HEK293 (cell line): ENCODE measurements at regions not wholly inside any gene's neighbourhood (a gene's known extent, or its start where the extent isn't known, plus 50 kb on each side); places are given as distances from the start of the nearest gene placed in this dataset.

Source experiments
- CTCF ChIA-PET: fragments of 350-600 bp; formaldehyde crosslinking; extraction: SDS; loops from one replicate; lab custom pipeline; 2021; ENCODE audit warnings: antibody characterized with exemption; lab: Yijun Ruan, JAX
- POLR2A ChIA-PET: fragments of 300-600 bp; formaldehyde crosslinking; extraction: SDS; loops from one replicate; lab custom pipeline; 2020; ENCODE audit warnings: antibody characterized with exemption, inconsistent platforms; lab: Yijun Ruan, JAX
- H3K27ac ChIP-seq: fragments of 200-500 bp; sonication (Bioruptor generic); 2 replicates; pipeline ENCODE4 v1.5.1; 2014; ENCODE audit warnings: low read depth, low read length, control low read depth, inconsistent platforms; ENCODE audit errors: extremely low read depth
- H3K36me3 ChIP-seq, 2 experiments: fragments of 200-500 bp in 1 of 2; sonication (Bioruptor generic) in 1 of 2; 1 replicate in 1 of 2; 2 replicates in 1 of 2; pipeline ENCODE4 v1.5.1; 2014 to 2017; ENCODE audit warnings: inconsistent platforms in 2 of 2, low read length in 2 of 2; ENCODE audit not compliant: control insufficient read depth in 2 of 2, insufficient read depth in 1 of 2
- H3K4me1 ChIP-seq: fragments of 200-500 bp; sonication (Bioruptor generic); 2 replicates; pipeline ENCODE4 v1.5.1; 2014; ENCODE audit warnings: mild to moderate bottlenecking, low read length, inconsistent platforms; ENCODE audit not compliant: control insufficient read depth, insufficient read depth
- H3K4me3 ChIP-seq: 2 replicates; pipeline ENCODE4 v1.5.1; 2011; ENCODE audit warnings: low read depth, mild to moderate bottlenecking, control low read depth, low read length, moderate library complexity
- H3K9me3 ChIP-seq: fragments of 200-500 bp; sonication (Bioruptor generic); 2 replicates; pipeline ENCODE4 v1.5.1; 2014; ENCODE audit warnings: low read depth, low read length, inconsistent platforms; ENCODE audit not compliant: control insufficient read depth, insufficient read depth
- BCL11B ChIP-seq: fragments of 450-650 bp; formaldehyde crosslinking; IDR thresholded peaks from 2 replicates; pipeline ENCODE4 v1.5.1; 2016; ENCODE audit warnings: low read depth, missing biosample characterization, missing genetic modification characterization
- MEIS1 ChIP-seq: sonication (generic); formaldehyde crosslinking; IDR thresholded peaks from 2 replicates; pipeline ENCODE4 v1.8.1; 2022; ENCODE audit warnings: missing genetic modification reagents, mild to moderate bottlenecking, borderline replicate concordance
- ZBTB6 ChIP-seq: fragments of 450-650 bp; formaldehyde crosslinking; IDR thresholded peaks from 2 replicates; pipeline ENCODE4 v1.5.1; 2017; ENCODE audit warnings: missing biosample characterization, missing genetic modification characterization
- ZNF214 ChIP-seq: fragments of 450-650 bp; formaldehyde crosslinking; IDR thresholded peaks from 2 replicates; pipeline ENCODE4 v1.5.1; 2017; ENCODE audit warnings: missing biosample characterization, mild to moderate bottlenecking, missing genetic modification characterization, borderline replicate concordance
- ZNF302 ChIP-seq: fragments of 450-650 bp; formaldehyde crosslinking; IDR thresholded peaks from 2 replicates; pipeline ENCODE4 v1.5.1; 2016; ENCODE audit warnings: missing biosample characterization, missing genetic modification characterization, low read depth
- ZNF341 ChIP-seq: fragments of 450-650 bp; formaldehyde crosslinking; IDR thresholded peaks from 2 replicates; pipeline ENCODE4; 2016; ENCODE audit warnings: low read depth, missing biosample characterization, missing genetic modification characterization
- ZNF350 ChIP-seq: fragments of 450-650 bp; formaldehyde crosslinking; IDR thresholded peaks from 2 replicates; pipeline ENCODE4 v1.5.0; 2017; ENCODE audit warnings: missing biosample characterization, mild to moderate bottlenecking, missing genetic modification characterization
- ZNF48 ChIP-seq: fragments of 450-650 bp; formaldehyde crosslinking; IDR thresholded peaks from 2 replicates; pipeline ENCODE4 v1.5.1; 2016; ENCODE audit warnings: missing biosample characterization, missing genetic modification characterization
- ZNF560 ChIP-seq: fragments of 450-650 bp; formaldehyde crosslinking; IDR thresholded peaks from 2 replicates; pipeline ENCODE4 v1.5.1; 2017; ENCODE audit warnings: missing biosample characterization, missing genetic modification characterization, borderline replicate concordance
- ZNF623 ChIP-seq: fragments of 450-650 bp; formaldehyde crosslinking; IDR thresholded peaks from 2 replicates; pipeline ENCODE4 v1.5.1; 2016; ENCODE audit warnings: missing biosample characterization, missing genetic modification characterization
- ZNF670 ChIP-seq: fragments of 450-650 bp; formaldehyde crosslinking; IDR thresholded peaks from 2 replicates; pipeline ENCODE4 v1.5.1; 2016; ENCODE audit warnings: missing biosample characterization, missing genetic modification characterization, low read depth
- ZNF785 ChIP-seq: fragments of 450-650 bp; formaldehyde crosslinking; IDR thresholded peaks from 2 replicates; pipeline ENCODE4 v1.5.1; 2016; ENCODE audit warnings: missing biosample characterization, missing genetic modification characterization
- ZNF792 ChIP-seq: fragments of 450-650 bp; formaldehyde crosslinking; IDR thresholded peaks from 2 replicates; pipeline ENCODE4 v1.5.1; 2016; ENCODE audit warnings: missing biosample characterization, missing genetic modification characterization
- TF ChIP-seq, protein P1 (sequence below): fragments of 450-650 bp; formaldehyde crosslinking; conservative IDR thresholded peaks from 2 replicates; pipeline ENCODE4 v1.5.1; 2016; ENCODE audit warnings: low read depth, missing biosample characterization, missing genetic modification characterization
- TF ChIP-seq, protein P2 (sequence below): fragments of 450-650 bp; formaldehyde crosslinking; IDR thresholded peaks from 2 replicates; pipeline ENCODE4 v1.5.1; 2017; ENCODE audit warnings: missing biosample characterization, missing genetic modification characterization

- TF ChIP-seq, protein P1, sequence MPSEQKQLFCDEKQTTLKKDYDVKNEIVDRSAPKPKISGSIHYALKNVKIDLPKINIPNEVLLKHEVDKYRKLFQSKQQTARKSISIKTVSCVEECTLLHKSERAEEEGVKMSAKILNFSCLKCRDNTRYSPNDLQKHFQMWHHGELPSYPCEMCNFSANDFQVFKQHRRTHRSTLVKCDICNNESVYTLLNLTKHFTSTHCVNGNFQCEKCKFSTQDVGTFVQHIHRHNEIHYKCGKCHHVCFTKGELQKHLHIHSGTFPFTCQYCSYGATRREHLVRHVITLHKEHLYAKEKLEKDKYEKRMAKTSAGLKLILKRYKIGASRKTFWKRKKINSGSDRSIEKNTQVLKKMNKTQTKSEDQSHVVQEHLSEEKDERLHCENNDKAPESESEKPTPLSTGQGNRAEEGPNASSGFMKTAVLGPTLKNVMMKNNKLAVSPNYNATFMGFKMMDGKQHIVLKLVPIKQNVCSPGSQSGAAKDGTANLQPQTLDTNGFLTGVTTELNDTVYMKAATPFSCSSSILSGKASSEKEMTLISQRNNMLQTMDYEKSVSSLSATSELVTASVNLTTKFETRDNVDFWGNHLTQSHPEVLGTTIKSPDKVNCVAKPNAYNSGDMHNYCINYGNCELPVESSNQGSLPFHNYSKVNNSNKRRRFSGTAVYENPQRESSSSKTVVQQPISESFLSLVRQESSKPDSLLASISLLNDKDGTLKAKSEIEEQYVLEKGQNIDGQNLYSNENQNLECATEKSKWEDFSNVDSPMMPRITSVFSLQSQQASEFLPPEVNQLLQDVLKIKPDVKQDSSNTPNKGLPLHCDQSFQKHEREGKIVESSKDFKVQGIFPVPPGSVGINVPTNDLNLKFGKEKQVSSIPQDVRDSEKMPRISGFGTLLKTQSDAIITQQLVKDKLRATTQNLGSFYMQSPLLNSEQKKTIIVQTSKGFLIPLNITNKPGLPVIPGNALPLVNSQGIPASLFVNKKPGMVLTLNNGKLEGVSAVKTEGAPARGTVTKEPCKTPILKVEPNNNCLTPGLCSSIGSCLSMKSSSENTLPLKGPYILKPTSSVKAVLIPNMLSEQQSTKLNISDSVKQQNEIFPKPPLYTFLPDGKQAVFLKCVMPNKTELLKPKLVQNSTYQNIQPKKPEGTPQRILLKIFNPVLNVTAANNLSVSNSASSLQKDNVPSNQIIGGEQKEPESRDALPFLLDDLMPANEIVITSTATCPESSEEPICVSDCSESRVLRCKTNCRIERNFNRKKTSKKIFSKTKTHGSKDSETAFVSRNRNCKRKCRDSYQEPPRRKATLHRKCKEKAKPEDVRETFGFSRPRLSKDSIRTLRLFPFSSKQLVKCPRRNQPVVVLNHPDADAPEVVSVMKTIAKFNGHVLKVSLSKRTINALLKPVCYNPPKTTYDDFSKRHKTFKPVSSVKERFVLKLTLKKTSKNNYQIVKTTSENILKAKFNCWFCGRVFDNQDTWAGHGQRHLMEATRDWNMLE (tag by site-specific recombination): no peak
- no peak for TF ChIP-seq MEIS1 (CRISPR knock-in tag)
Observed at GRCh38 chr20:52404671-52405070, 213.1 kb upstream of the ZFP64 start (continued).

DNA sequence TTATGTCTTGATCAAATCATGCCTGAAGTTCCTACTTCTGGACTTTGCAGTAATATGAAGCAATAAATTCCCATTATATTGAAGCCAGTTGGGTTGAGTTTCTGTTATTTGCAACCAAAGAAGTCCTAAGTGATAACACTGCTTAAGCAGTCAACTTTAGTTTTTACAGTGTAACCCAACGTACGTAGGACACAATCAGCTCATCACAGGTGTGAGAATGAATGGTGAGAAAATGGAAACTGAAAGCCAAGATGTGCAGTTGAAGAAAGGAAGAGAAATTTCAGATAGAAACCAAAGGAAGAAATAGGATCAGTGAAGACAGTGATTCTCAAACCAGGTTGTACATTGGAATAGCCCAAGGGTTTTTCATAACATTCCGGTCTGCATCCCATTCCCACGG is 211.4 kb upstream of the ZFP64 start:
- no peaks in the 10 kb centered on the region for H3K36me3 ChIP-seq
- ChIA-PET POLR2A (no interaction called here), CTCF (interaction anchor here (0.6 kb wide), 1 partner anchor 225 kb away, joined by 3 read pairs; no protein-coding TSS in a partner anchor)
- no peaks in the 10 kb centered on the region for H3K4me1 ChIP-seq
- TF ChIP-seq ZBTB6: no peak
- H3K4me3 ChIP-seq: no peak overlapping the region
- H3K27ac ChIP-seq: no peak overlapping the region
- no peaks in the 10 kb centered on the region for H3K9me3 ChIP-seq

- Histone ChIP-seq H3K4me3 (no peak overlapping the region), H3K9me3 (no peaks in the 10 kb centered on the region), H3K36me3 (no peaks in the 10 kb centered on the region), H3K4me1 (no peaks in the 10 kb centered on the region), H3K27ac (no peak overlapping the region)
- POLR2A ChIA-PET: no interaction called here
- TF ChIP-seq ZNF302 (tag by site-specific recombination) (no peak), BCL11B (tag by site-specific recombination) (no peak), ZNF341 (no peak), ZNF785 (tag by site-specific recombination) (no peak), ZNF350 (tag by site-specific recombination) (no peak), ZNF792 (tag by site-specific recombination) (no peak), ZNF560 (tag by site-specific recombination) (no peak), ZNF623 (tag by site-specific recombination) (no peak), ZNF670 (no peak), ZNF48 (tag by site-specific recombination) (no peak), ZNF214 (no peak)
- TF ChIP-seq, protein P2, sequence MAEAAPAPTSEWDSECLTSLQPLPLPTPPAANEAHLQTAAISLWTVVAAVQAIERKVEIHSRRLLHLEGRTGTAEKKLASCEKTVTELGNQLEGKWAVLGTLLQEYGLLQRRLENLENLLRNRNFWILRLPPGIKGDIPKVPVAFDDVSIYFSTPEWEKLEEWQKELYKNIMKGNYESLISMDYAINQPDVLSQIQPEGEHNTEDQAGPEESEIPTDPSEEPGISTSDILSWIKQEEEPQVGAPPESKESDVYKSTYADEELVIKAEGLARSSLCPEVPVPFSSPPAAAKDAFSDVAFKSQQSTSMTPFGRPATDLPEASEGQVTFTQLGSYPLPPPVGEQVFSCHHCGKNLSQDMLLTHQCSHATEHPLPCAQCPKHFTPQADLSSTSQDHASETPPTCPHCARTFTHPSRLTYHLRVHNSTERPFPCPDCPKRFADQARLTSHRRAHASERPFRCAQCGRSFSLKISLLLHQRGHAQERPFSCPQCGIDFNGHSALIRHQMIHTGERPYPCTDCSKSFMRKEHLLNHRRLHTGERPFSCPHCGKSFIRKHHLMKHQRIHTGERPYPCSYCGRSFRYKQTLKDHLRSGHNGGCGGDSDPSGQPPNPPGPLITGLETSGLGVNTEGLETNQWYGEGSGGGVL: no peak
- CTCF ChIA-PET: interaction anchor here (0.6 to 0.7 kb wide), 2 partner anchors 203 to 233 kb away, joined by 3 read pairs; no protein-coding TSS in a partner anchor
Observed at GRCh38 chr20:52402514-52402913, 210.9 kb upstream of the ZFP64 start.
